HL-60/S4 (cell line): ENCODE measurements at regions not wholly inside any gene's neighbourhood (a gene's known extent, or its start where the extent isn't known, plus 50 kb on each side); places are given as distances from the start of the nearest gene placed in this dataset.

Source experiments
- in situ Hi-C: fragments of 300-500 bp; cut with MboI; formaldehyde crosslinking; loops from 2 replicates; pipeline ENCODE4 v1.14.3; 2022; ENCODE audit warnings: low sequenced_read_pairs

DNA sequence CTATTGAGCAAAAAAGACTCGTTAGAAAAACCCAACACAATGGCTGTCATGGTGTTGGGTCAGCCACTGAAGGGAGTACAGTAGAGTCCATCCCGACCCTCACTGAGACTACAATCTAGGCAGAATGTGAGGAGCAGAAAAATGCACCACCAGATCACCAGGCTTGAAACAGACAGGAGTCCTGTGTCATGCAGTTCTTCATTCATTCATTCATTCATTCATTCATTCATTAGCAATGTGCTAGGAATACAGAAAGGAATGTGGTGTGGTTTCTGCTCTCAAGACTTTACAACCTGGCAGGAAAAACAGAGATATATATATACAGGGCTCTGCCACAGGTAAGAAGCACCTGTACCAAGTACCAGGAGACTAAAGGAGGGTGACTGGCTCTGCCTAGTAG, 392.3 kb downstream of the OMA1 start:
- in situ Hi-C loops = no loop called here

DNA sequence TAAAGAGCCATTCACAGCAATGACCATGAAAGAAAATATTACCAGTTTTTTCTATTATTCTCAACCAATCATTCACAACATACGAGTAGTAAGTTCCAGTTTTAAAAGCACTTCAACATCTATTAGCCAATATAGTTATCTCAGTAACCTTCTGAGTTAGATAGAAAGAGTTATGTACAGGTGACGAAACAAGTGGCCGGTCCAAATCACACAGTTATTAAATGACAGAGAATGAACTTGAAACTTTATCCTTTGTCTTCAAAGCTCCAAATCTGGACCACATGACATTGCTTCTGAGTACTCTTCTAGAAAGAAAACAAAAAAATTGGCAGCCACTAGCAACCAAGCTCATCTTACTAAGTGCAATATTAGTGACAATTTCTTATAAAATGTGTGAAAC, 393.8 kb downstream of the OMA1 start:
- in situ Hi-C loops = no loop called here

DNA sequence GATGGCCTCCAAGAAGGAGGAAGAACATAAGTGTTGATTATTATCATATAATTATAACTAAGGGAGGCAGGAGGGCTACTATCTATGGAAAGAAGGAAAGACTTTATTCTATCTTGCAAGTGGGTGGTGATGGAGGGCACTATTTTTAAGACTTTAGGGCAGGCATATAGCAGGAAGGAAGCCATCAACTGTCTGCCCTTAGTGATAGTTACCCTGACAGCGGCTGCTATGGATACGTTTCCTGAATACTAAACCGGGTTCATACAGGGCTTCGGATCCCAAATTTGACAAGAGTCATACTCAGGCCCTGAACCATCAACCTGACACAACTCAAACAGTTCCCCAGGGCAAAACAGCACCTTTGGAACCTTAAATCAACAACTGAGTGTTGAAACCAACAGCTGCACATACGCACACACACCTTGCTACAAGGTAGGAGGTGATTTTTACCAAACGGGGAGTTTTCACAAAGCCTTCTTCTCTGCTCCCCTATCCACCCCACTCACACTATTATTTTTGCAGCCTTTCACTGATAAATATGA, 397.2 kb downstream of the OMA1 start:
- in situ Hi-C loops = no loop called here

DNA sequence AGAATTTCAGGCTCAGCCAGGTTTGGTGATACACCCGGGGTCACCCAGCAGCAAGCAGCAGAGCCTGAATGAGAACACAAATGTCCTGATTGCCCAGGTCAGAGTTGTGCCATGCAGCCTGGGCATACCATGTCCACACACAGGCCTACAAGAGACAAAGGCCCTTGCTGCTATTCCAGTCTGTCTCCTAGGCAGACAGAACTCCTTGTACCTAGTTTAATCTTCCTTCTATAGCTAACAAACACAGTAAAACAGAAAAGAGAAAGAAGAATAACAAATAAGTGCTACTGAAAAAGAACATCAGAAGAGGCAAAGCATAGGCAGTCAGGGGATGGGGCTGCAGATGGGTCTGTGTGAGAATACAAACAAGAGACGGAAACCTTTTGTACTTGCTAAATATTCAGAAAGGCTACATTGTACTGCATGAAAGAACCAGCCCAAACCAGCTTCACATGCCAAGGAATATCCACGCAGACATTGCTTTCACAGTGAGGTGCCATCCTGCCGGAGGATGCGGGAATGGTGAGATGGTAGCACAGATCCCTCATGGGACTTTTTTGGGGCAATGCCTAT, 401.7 kb downstream of the OMA1 start:
- in situ Hi-C loops = no loop called here

DNA sequence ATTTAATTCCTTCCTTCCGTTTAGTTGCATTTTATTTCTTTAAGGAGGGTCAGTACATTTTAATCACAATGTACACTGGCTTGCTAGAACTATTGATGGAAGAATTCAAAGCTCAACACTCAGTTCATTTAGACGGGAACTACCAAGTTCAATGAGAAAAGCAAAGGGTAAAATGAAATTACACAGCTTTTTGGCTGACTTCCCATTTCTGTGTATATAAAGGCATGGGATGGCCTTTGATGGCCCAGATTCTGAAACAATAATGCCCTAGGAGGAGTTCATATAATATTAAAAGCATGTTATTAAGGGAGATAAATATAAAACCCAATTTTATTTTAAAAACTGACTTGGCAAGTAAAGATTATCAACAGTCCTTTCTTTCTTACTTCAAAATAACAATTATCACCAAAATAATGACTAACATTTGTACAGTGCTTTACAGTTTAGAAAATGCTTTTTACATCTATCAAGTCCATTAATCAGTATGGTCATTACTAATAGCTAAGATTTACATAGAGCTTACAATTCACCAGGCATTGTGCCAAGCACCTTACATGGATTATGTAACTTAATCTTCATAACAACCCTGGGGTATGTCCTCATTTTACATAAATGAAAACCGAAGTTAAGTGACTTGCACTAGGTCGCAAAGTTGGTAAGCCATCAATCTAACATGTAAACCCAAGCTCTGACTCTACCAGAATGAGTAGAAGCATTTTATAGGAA, 402.4 kb downstream of the OMA1 start:
- in situ Hi-C loops = no loop called here

DNA sequence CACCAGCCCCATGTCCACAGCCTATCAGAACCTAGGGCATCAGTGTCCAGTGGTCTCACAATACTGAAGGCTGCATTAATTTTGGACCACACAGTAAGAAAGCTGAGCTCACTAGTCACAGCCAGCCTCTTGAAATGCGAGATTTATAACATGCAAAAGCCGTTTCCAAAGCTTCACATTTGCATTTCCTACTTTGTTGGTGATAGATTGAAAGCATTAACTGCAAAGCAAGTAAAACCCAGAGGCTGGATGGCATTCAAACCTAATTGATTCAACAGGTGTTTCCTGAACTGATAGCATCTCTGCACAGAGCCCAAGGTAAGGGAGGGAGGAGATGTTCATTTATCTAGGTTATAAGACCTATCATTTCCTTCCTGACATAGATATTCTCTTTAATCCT, 410.1 kb downstream of the OMA1 start:
- in situ Hi-C loops = no loop called here

DNA sequence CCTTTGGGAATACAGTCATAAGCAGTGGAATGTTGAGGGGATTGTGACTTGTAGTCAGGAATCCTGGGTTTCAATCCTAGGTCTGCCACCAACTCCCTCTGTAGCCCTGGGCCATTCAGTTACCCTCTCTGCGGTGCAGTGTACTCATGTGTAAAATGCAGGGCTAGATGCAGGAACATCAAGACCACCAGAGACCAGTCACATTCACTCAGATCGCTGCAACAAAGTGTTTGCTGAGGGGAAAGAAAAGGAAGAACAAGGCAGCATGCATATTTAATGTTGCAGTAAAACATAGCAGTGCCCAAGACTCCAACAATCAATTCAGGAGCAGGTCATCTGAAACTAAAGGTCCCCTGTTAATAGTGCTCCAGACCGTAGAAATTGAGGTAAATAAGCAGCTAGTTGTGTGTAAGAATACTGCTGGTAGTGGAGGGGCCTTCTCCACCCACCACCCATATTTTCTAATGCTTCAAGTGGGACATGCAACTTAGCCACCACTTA, 410.7 kb downstream of the OMA1 start:
- in situ Hi-C loops = no loop called here

DNA sequence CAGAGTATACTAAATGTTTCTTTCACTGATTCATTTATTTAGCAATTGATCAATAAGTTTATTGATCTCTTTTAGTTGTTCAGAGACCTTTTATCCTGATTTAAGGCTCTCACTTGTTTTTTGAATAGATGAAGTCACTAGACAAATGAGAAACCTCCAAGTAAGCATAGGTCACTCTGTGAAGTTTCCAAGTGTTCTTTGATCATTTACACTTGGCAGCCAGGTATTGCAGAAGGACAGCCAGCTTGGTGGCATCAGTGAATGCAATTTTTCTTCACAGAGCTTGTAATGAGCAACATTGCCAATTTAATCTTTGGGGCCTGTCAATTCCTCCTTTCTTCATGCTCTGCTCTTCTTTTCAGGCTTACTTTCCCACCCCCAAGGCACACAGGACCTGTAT, 413.0 kb downstream of the OMA1 start:
- in situ Hi-C loops = no loop called here

DNA sequence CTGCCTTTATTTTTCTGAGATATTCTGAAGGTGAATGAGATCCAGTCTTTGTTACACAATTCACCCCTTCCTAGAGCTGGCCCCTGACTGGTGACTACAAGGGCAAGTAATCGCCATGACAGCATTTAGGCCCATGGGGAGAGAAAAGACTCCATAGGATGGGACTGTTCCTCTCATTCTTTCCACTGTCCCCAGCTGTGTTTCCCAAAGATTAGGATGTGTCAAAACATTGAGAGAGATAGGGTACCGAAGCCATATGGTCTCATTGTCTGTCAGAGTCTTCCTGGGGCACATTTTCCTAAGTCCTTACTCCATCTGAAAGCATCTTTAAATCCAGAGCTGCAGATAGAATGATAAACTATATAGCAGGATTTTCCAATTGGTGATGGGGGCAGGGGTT, 423.5 kb downstream of the OMA1 start:
- in situ Hi-C loops = no loop called here

DNA sequence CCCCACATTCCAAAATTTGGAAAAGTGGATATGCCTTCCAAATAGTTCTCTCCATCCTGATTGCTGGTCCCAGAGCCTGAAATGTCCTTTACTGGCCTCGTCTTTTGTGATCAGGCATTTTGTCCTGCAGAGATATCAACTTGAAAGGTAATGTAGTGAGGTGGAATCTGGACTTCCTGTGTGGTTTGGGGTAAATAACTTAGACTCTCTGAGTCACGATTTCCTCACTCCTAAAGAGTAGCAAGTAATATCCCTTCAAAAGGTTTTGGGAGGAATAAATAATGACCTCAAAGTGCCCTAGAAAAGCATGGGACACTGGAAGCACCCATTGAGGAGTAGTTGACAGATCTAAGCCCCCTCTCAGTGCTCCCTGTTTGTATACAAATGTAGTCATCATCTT, 426.6 kb downstream of the OMA1 start:
- in situ Hi-C loops = no loop called here

DNA sequence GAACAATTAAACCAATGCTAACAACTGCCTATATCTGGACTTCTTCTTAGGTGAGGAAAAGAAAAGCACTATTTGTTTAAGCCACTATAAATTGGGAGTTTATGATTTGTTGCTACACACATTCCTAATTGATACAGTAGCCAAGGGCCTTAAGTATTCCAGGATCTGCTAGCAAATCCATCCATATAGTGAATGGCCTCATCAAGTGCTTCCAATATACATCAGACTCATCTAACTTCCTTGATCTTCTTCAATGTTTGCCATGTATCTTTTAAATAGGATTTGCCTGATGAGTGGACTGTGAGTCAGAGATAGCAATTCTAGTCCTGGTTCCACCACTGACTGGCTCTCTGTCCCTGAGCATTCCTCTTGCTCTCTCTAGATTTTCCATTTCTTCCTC, 430.2 kb downstream of the OMA1 start:
- in situ Hi-C loops = no loop called here

DNA sequence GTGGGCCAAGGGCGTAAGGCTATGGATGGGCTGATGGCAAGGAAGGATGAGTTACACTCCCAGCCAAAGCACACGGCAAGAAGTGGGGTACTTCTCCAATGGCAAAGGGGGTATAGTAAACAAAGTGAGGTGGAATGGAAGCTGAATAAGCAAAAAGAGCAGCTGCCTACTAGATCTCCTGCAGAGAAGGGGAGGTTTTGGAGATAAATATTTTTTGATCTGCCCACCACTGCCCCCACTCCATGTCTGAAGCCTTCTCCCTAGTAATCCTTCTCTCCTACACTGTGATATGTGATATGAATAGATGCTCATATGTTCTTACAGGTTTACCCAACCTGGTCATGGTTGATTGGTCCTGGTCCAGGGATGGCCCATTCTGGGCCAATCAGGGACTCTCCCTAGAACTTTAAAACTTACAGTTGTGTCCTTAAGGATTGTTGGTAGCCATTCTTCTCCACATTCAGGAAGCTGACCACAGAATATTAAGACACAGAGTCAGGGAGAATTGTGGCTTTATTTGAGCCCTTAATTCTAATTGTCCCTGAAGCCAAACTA, 436.8 kb downstream of the OMA1 start:
- in situ Hi-C loops = no loop called here

DNA sequence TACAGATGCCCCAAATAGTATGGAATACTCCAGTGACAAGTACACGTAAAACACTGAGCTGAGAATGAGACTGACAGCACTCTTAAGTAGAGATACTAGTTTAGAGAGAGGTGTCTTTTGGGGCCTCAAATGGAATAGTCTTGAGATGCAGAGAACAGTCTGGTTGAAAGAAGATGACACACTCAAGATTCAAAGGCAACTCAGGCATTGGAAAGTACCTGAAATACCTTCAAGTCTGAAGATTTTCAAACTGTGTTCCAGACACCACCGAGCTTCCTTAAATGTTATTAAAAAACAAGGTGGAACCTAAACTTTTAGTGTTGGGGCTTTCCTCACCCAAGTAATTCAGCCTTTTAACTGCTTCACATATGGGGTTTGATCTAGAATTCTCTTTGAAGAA, 437.7 kb downstream of the OMA1 start:
- in situ Hi-C loops = no loop called here

DNA sequence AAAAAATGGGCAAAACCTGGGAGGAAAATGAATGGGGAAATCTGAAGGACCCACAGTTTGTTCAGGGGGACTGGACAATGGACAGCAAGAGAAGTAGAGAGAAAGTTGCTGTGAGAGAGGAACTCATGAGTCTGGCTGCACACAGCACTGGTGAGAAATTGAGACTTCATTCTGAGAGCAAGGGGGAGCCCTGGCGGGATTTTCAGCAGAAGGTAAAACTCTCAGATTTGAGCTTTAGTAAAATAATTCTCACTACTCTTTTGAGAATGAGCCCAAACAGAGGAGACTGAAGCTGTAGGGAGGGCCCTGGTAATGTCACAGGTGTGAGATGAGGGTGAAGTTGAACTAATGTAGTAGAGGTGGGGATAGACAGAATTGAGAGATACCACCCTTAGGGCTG, 438.6 kb downstream of the OMA1 start:
- in situ Hi-C loops = no loop called here

DNA sequence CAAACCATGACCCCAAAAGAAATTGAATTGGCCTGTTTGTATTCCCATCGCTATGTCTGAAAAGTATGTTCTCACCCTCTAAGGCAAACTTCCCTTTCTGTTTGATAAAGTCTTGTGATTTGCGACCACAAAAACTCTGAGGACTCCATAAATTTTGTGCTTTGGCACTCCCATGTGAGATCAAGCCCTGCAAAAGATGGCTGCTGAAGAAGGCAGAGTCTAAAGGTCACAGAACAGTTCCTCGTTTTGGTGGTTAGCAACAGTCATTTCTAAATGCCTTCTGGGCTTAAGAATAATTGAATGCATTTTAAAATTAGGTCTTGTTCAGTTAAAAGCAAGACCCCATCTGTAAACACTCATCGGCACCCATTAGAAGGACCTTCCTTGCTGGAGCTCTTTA, 441.6 kb downstream of the OMA1 start:
- in situ Hi-C loops = no loop called here

DNA sequence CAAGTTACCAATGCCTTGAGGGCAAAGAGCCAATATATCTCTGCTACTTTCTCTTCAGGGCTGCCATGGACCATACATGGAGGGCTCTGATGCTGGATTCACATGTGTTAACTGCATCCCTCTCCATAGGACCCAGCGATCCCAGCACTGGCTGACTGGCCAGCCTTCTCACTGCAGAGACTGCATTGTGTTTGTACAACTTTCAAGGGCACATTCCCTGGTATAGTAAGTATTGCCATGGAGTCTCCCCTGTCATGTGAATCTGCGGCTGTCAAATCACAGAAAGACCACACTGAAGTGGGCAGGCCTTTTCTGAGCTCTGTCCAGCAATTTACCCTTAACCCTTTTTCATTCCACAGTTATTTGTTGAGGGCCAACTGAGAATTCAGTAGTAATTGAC, 449.8 kb downstream of the OMA1 start:
- in situ Hi-C loops = no loop called here

DNA sequence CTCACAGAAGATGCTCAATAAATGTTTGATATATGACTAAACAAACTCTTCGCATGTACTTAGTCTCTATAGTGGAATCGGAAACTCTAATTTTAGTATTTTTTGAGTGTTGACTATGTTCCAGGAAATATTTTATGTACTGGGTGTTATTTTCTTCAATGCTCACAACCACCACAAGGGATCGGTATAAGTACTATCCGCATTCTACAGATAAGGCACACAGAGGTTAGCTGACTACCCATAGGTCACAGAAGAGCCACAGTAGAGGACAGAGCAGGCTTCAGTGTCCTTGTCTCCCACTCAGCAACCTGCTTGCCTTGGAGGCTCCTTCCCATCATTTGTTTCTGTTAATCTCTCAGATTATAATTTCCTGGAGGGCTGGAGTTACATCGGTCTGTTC, 451.3 kb downstream of the OMA1 start:
- in situ Hi-C loops = no loop called here

DNA sequence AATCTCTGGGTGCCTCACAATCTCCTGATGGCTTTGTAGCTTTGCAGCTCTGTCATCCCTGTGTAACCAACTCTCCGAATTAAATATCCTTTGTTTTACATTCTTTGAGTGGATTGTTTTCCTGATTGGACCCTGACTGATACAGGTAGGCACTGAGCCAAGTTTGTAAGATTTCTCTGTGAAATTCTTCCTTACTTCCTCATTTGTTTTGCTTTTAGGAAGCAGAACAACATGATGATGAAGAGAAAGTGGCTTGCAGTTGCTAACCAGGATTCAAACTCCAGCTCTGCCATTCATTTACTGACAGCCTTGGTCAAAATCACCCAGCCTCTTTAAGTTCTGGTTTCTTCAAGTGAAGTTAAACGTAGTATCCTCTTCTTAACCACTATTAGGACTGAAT, 452.3 kb downstream of the OMA1 start:
- in situ Hi-C loops = no loop called here

DNA sequence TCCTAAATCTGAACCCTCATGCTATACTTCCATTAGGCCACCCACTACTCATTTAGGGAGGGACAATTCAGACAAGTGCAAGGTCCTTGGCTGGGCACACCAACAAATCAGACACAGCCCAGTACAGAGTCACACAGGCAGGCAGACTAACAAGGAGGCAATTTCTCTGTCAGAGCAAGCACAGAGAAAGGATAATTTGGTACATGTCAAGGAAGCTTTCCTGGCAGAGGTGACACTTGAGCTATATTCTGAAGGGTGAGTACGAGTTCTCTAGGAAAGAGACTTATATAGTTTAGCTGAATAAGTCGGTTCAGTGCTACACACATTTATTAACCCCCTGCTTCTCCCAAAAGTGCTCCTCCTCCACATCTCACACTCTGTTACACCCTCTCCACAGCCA, 455.9 kb downstream of the OMA1 start:
- in situ Hi-C loops = no loop called here

DNA sequence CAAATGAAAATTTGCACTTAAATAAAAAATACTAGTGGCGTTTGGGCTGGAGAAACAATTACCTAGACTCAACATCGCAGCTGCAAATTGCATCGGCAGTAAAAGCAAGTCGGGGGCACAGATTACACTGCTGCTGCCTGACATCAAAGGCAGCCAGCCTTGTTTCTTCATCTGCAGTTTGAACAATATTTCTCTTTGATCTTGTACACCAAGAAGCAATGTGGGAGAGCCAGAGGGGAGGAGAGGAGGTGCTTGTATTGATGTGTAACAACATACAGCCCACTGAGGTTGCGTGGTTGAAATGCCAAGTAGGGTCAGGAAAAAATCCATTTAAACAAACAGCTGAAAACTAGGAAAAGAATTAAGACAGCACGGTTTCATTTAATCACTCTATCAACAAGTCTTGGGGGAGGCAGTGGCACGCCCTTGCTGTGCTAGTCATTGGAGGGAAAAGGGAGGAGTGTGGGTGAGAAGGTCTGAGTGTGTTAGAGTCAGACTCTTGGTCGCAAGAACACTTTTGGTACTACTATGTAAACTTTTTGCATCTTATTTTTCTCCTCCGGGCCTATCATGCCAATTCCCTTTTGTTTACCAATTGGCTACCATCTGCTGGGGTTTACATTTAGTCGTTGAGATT, 456.5 kb downstream of the OMA1 start:
- in situ Hi-C loops = no loop called here

DNA sequence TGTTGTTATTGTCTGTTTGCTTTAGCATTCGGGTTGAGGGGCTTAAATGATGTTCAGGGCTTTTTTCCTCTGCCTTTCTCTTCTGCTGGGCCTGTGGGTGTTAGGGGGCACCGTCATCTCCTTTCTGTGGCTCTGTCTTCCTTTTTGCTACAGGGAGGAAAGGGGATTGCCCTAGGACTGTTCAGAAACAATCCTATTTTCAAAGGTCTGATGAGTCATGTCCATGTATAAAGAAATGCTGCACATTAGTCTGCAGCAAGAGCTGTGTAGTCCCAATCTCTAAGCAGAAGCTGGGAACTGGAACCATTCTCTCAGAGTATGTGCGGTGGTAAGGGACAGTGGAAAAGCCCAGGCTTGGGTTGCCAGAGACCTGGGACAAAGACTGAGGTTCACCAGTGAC, 462.3 kb downstream of the OMA1 start:
- in situ Hi-C loops = no loop called here

DNA sequence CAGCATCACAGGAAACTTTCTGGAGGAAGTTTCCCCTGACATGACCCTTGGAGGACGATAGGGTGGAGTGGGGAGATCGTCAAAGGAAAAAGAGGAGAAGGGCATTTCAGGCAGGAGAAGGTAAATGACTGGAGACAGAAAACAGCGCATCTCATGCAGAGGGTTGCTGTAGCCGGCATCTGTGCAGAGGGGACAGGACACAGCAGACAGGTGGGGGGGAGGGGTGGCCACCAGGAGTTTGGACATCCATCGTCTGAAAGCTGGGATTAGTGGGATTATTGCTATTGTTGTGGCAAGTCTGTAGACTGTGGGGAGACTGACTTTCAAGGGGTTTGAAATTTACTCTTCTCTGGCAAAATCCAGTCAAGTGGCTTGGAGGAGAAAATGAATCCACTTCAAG, 463.9 kb downstream of the OMA1 start:
- in situ Hi-C loops = no loop called here
